Psoas muscle (tissue), 7 donors: ENCODE measurements at regions not wholly inside any gene's neighbourhood (a gene's known extent, or its start where the extent isn't known, plus 50 kb on each side); places are given as distances from the start of the nearest gene placed in this dataset.

Experiments
- ATAC-seq, 4 donors: fragments of 200-7000 bp; cut with Tn5 transposase; one replicate each; pipeline ENCODE4 v1.9.1; 2020; ENCODE audit warnings: moderate library complexity in 3 of 4, mild to moderate bottlenecking in 2 of 4
- DNase-seq, 2 donors: peaks; one replicate each; pipeline ENCODE4 v3.0.0-alpha.2; 2020
- H3K27ac ChIP-seq: fragments of 200-600 bp; one replicate; pipeline ENCODE4 v1.8.0; 2022
- H3K27me3 ChIP-seq, 3 donors: fragments of 200-600 bp in 1 of 3; one replicate each; pipeline versions ENCODE4 v1.6.1 to v1.8.0; 2013 to 2022; ENCODE audit warnings: low read length in 2 of 3, mild to moderate bottlenecking in 2 of 3, moderate library complexity in 1 of 3; ENCODE audit not compliant: insufficient read depth in 3 of 3
- H3K36me3 ChIP-seq, 2 donors: fragments of 200-600 bp in 1 of 2; one replicate each; pipeline versions ENCODE4 v1.6.1 to v1.8.0; 2013 to 2022; ENCODE audit warnings: low read depth in 1 of 2, mild to moderate bottlenecking in 1 of 2, moderate library complexity in 1 of 2; ENCODE audit not compliant: insufficient read depth in 1 of 2
- H3K4me1 ChIP-seq: fragments of 200-600 bp; one replicate; pipeline ENCODE4 v1.8.0; 2022
- H3K4me3 ChIP-seq: fragments of 200-600 bp; one replicate; pipeline ENCODE4 v1.8.0; 2022; ENCODE audit warnings: mild to moderate bottlenecking
- H3K9me3 ChIP-seq: fragments of 200-600 bp; one replicate; pipeline ENCODE4 v1.8.0; 2022
- WGBS, 3 donors: extraction: QIAGEN DNeasy Blood & Tissue Kit; methylation state at CpG; one replicate each; pipeline versions ENCODE4 v1.1.6 to v1.1.7; 2013; 5-methylcytosine and 5-hydroxymethylcytosine counted together
- intact Hi-C, 2 donors: fragments of 100-400 bp; cut with DNase I; formaldehyde crosslinking; loops; one replicate each; pipeline versions ENCODE4 v1.11.0 to v1.14.2; 2022
- TF ChIP-seq, protein P1 (sequence below): fragments of 200-600 bp; IDR thresholded peaks from one replicate; pipeline ENCODE4 v1.8.0; 2022; ENCODE audit warnings: antibody characterized with exemption
- donor health status: healthy with polysubstance abuse.
- donor health status: DM: no; HTN: no; CAD: no; lungs with moderate emphysema.
- donor health status: Bipolar disorder and iron deficiency.
- donor health status: healthy.
- donor health status: DM: yes; HTN: yes; CAD: no.
- donor health status: DM: no; HTN: no; CAD: no.
- donor health status: DM: yes; HTN: yes; CAD: no.

DNA sequence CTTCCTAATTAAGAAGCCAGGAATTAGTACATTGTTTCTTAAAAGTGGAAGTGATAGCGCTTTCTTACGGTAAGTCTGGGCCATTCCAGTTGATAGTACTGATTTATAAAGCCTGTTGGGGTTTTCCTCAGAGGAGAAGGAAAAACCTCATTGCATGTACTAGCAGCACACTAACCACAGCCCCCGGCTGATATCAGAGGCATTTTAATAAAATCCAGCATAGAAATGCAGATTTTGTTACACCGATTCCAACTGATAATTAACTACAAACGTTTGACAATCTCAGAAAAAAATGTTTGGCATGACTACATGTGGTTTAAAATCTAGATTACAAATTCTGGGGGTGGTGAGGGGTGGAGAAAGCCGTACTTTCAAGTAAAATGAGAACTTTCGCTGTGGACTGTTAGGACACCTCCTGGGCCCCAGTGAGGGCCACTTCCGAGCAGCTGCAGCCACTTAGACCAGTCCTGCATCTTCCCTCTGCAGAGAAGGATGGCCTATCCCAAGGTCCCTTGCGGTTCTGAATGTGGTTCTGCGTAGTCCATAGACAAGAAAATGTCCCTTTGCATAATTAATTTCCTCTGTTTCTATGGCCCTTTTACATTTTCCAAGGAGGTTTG lies 374.4 kb downstream of the NUAK1 start:
- no peaks in the 10 kb centered on the region for H3K9me3 ChIP-seq
- ATAC-seq (no peak), DNase-seq (no peak)
- H3K4me3 ChIP-seq = no peak overlapping the region
- no peak overlapping the region for H3K27ac ChIP-seq
- TF ChIP-seq, protein P1, sequence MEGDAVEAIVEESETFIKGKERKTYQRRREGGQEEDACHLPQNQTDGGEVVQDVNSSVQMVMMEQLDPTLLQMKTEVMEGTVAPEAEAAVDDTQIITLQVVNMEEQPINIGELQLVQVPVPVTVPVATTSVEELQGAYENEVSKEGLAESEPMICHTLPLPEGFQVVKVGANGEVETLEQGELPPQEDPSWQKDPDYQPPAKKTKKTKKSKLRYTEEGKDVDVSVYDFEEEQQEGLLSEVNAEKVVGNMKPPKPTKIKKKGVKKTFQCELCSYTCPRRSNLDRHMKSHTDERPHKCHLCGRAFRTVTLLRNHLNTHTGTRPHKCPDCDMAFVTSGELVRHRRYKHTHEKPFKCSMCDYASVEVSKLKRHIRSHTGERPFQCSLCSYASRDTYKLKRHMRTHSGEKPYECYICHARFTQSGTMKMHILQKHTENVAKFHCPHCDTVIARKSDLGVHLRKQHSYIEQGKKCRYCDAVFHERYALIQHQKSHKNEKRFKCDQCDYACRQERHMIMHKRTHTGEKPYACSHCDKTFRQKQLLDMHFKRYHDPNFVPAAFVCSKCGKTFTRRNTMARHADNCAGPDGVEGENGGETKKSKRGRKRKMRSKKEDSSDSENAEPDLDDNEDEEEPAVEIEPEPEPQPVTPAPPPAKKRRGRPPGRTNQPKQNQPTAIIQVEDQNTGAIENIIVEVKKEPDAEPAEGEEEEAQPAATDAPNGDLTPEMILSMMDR = no peak
- intact Hi-C loops = no loop called here
- no peaks in the 10 kb centered on the region for H3K4me1 ChIP-seq
- WGBS, 3 donors = 75 to 81% (median 80%) methylated on average over 10 of the region's 10 CpGs
- H3K36me3 ChIP-seq = no peaks in the 10 kb centered on the region
- no peaks in the 10 kb centered on the region for H3K27me3 ChIP-seq

DNA sequence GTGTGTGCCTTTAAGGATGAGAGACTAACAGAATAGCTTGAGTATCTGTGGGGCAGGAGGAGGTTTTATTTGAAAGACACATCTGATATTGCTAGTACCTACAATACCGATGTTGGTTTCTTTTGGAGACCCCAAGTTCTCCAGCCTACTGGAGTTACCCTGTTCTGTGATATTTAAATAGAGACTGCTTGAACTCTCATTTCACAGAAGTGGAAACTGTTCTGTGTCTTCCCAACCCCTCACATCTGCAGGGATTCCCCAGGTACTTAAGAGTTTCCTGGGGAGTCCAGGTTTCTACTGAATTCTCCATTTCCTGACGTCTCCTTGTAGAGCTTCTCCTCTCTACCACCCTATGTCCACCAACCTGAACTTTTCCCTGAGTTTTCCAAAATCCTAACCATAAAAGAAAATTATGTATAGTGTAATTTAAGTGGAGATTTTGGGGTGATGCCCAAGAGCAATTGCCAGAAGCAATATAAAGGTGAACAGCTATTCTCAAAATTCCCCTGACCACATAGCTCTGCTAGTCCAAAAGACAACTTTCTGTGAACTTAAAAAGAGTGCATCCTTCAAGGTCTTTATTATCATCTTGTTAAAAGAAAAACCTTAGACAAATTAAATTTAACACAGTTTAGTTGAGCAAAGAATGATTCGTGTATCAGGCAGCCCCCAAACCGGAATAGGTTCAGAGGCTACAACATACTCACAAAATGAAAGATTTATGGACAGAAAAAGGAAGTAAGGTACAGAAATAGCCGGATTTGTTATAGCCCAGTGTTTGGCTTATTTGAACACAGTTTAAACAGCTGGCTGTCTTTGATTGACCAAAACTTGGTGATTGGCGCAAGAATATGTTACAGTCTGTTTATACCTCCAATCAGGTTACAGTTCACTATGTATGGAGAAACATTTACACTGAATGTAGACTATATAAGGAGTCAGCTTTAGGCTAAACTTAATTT lies 373.4 kb downstream of the NUAK1 start:
- Histone ChIP-seq H3K9me3 (no peaks in the 10 kb centered on the region), H3K4me1 (no peaks in the 10 kb centered on the region), H3K27ac (no peak overlapping the region), H3K4me3 (no peak overlapping the region), H3K36me3 (no peaks in the 10 kb centered on the region), H3K27me3 (no peaks in the 10 kb centered on the region)
- no peak for ATAC-seq
- TF ChIP-seq, protein P1 = no peak
- DNase-seq = no peak
- 76 to 80% (median 79%) methylated on average over 6 of the region's 6 CpGs for WGBS, 3 donors
- intact Hi-C loops = no loop called here

DNA sequence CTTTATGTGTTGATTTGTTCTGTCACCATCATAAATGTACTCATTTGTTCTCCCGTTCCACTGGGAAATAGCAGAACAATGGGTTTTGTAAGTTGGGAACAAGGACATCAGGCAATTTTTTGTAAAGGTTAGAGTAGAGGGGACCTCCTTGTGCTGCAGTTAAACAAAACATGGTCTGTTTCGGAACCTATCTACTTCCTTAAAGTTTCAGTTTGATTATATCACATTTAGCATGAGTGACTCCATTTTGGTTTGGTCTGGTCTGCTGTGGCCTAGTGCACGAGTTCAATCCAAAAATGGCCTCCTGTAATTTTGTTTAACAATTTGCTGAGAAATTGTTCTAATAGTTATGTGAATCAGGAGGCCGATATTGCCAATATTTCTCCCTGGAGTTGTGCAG lies 372.7 kb downstream of the NUAK1 start:
- no peak for DNase-seq
- WGBS, 3 donors = 89 to 95% (median 95%) methylated on average over 4 of the region's 4 CpGs

DNA sequence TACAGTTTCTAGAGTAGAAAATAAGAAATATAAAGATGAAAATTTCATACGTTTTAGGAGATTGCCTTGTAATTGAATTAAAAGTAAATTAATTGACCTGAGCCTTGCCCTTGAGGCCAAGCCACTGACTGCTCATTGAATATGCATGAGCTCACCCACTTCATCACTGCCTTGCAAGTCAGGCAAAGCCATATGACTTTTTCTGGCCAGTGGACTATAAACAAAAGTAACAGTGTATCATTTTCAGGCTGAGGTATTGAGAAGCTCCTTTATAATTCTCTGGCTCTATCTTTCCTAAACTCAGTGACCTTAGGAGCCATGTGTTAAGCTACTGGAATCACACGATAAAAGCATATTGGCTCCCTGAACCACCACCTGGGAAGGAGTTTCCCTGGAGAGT lies 369.3 kb downstream of the NUAK1 start:
- H3K4me3 ChIP-seq = no peak overlapping the region
- TF ChIP-seq, protein P1 = no peak
- no peaks in the 10 kb centered on the region for H3K4me1 ChIP-seq
- WGBS, 3 donors = 44 to 50% (median 48%) methylated on average over 2 of the region's 2 CpGs
- no peaks in the 10 kb centered on the region for H3K27me3 ChIP-seq
- DNase-seq (no peak), ATAC-seq (no peak)
- intact Hi-C loops = no loop called here
- no peak overlapping the region for H3K27ac ChIP-seq
- H3K36me3 ChIP-seq = no peaks in the 10 kb centered on the region
- no peaks in the 10 kb centered on the region for H3K9me3 ChIP-seq

More for the DNA sequence above, 372.7 kb downstream of the NUAK1 start:
- TF ChIP-seq, protein P1 = no peak
- no peak for ATAC-seq
- no peaks in the 10 kb centered on the region for H3K9me3 ChIP-seq
- H3K27me3 ChIP-seq = no peaks in the 10 kb centered on the region
- no peaks in the 10 kb centered on the region for H3K4me1 ChIP-seq
- H3K4me3 ChIP-seq = no peak overlapping the region
- no peaks in the 10 kb centered on the region for H3K36me3 ChIP-seq
- no peak overlapping the region for H3K27ac ChIP-seq
- intact Hi-C loops = no loop called here
